ENCODE measurements at regions not wholly inside any gene's neighbourhood (a gene's known extent, or its start where the extent isn't known, plus 50 kb on each side); places are given as distances from the start of the nearest gene placed in this dataset.
"Not testable (repeated sequence)": the region's sequence is repeated elsewhere in the genome, so short reads cannot be mapped to it uniquely, and the experiment has no call there.

- ATAC-seq, POLR2A ChIA-PET, H3K9me3 Mint-ChIP-seq, H3K36me3 Mint-ChIP-seq, DNase-seq, H3K4me3 Mint-ChIP-seq, H3K4me1 Mint-ChIP-seq: not testable (repeated sequence)
- Mint-ChIP-seq H3K27ac (peak overlapping the region in 1 of 10 donors; percentile 43), H3K27me3 (peaks cover 10 to 51% (median 20%) of the 10 kb centered on the region in 5 donors)
Measured at GRCh38 chr2:242045596-242046144, 176.1 kb downstream of the RTP5 start.

- peak overlapping the region in 3 of 10 donors; percentile 68 to 81 (median 73) for H3K4me3 Mint-ChIP-seq
- peak overlapping the region in 1 of 10 donors; percentile 53 for H3K27ac Mint-ChIP-seq
- DNase-seq (no peak), ATAC-seq (no peak)
- POLR2A ChIA-PET = no interaction called here
- peaks cover 12 to 49% (median 20%) of the 10 kb centered on the region in 5 donors for H3K27me3 Mint-ChIP-seq
- peaks cover 0 to 10% (median 0%) of the 10 kb centered on the region in 4 donors for H3K4me1 Mint-ChIP-seq
- peaks cover 0 to 2% (median 0%) of the 10 kb centered on the region in 3 donors for H3K36me3 Mint-ChIP-seq
- no peaks in the 10 kb centered on the region for H3K9me3 Mint-ChIP-seq
Measured at GRCh38 chr2:242046206-242046826, 176.8 kb downstream of the RTP5 start.

DNA sequence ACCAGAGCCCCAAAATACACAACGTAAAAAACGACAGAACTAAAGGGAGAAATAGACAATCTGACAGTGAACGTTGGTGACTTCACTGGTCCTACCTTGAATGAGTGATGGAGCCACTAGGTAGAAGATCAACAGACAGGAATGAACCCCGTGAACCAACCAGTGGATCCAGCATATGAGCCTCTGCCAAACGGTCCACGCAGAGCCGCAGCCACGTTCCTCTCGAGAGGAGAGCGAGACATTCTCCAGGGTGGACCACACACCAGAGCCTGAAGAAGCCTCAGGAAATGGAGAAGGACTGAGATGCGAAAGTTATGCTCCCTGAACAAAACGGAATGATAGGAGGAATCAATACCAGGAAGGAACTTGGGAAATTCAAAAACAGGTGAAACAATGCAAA is 178.4 kb downstream of the RTP5 start:
- H3K4me3 Mint-ChIP-seq = peak overlapping the region in 2 of 10 donors; percentile 7 to 50
- ATAC-seq (no peak), DNase-seq (no peak)
- H3K9me3 Mint-ChIP-seq = no peaks in the 10 kb centered on the region
- H3K36me3 Mint-ChIP-seq = peaks cover 0 to 2% (median 0%) of the 10 kb centered on the region in 3 donors
- H3K27me3 Mint-ChIP-seq = peaks cover 10 to 42% (median 12%) of the 10 kb centered on the region in 5 donors
- peaks cover 0 to 10% (median 2%) of the 10 kb centered on the region in 4 donors for H3K4me1 Mint-ChIP-seq
- no peak overlapping the region for H3K27ac Mint-ChIP-seq
- POLR2A ChIA-PET = no interaction called here

DNA sequence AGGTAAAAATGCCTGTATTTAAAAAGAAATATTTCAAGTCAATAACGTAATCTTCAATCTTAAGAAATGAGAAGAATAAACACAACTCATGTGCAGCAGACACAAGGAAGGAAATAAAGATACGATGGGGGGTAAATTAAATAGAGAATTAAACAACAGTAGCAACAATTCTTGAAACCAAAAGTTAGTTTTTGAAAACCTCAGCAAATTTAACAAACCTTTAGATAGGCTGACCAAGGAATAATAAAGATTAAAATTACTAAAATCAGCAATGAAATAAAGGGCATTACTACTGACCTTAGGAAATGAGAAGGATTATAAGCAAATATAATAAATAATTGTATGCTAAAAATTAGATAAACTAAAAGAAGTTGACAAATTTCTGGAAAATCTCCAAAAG is 178.9 kb downstream of the RTP5 start:
- DNase-seq (no peak), ATAC-seq (no peak)
- POLR2A ChIA-PET = no interaction called here
- Mint-ChIP-seq H3K27me3 (peaks cover 5 to 38% (median 10%) of the 10 kb centered on the region in 5 donors), H3K9me3 (no peaks in the 10 kb centered on the region), H3K4me3 (no peak overlapping the region), H3K4me1 (peaks cover 0 to 10% (median 2%) of the 10 kb centered on the region in 4 donors), H3K27ac (no peak overlapping the region), H3K36me3 (peaks cover 0 to 2% (median 0%) of the 10 kb centered on the region in 3 donors)

DNA sequence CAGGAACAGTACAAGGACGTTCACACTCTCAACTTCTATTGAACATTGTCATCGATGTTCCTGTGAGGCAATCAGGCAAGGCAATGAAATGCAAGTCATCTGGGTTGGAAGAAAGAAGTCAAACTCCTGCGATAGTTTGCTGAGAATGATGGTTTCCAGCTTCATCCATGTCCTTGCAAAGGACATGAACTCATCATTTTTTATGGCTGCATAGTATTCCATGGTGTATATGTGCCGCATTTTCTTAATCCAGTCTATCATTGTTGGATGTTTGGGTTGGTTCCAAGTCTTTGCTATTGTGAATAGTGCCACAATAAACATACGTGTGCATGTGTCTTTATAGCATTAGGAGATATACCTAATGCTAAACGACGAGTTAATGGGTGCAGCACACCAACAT is 180.0 kb downstream of the RTP5 start:
- H3K27ac Mint-ChIP-seq, H3K36me3 Mint-ChIP-seq, H3K4me1 Mint-ChIP-seq, POLR2A ChIA-PET, H3K9me3 Mint-ChIP-seq, H3K4me3 Mint-ChIP-seq, DNase-seq, ATAC-seq: not testable (repeated sequence)
- H3K27me3 Mint-ChIP-seq = peaks cover 6 to 31% (median 8%) of the 10 kb centered on the region in 5 donors

GRCh38 chr2:242051463-242051862 is 181.9 kb downstream of the RTP5 start:
- H3K4me3 Mint-ChIP-seq = no peak overlapping the region
- peaks cover 6 to 28% (median 11%) of the 10 kb centered on the region in 5 donors for H3K27me3 Mint-ChIP-seq
- H3K4me1 Mint-ChIP-seq = peaks cover 0 to 5% (median 1%) of the 10 kb centered on the region in 4 donors
- ATAC-seq = no peak
- no peaks in the 10 kb centered on the region for H3K36me3 Mint-ChIP-seq
- no peaks in the 10 kb centered on the region for H3K9me3 Mint-ChIP-seq
- DNase-seq = no peak
- no peak overlapping the region for H3K27ac Mint-ChIP-seq
- POLR2A ChIA-PET = no interaction called here

DNA sequence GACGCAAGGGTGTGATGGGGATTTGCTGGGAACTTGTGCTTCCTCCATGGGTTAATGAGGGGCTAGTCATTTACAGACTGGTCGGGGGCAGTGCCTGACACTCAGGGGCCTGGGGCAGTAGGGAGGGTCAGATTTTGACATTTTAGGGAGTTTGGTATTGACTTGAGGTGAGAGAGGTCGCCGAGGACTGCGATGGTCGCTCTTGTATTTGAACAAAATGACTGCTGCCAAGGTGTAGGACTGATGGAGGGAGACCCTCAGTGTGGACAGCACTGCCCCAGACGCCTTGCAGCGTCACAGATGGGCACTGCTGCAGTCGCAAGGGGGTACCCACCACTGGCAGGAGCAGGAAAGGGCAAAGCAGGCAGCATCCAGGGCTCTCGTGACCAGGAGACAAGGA is 182.9 kb downstream of the RTP5 start:
- no peak overlapping the region for H3K4me3 Mint-ChIP-seq
- ATAC-seq (no peak), DNase-seq (no peak)
- no peaks in the 10 kb centered on the region for H3K36me3 Mint-ChIP-seq
- H3K9me3 Mint-ChIP-seq = no peaks in the 10 kb centered on the region
- POLR2A ChIA-PET = no interaction called here
- H3K27me3 Mint-ChIP-seq = peaks cover 10 to 34% (median 20%) of the 10 kb centered on the region in 5 donors
- H3K4me1 Mint-ChIP-seq = peaks cover 0 to 5% (median 1%) of the 10 kb centered on the region in 4 donors
- H3K27ac Mint-ChIP-seq = peak overlapping the region in 1 of 10 donors; percentile 84

- DNase-seq (no peak), ATAC-seq (no peak)
- Mint-ChIP-seq H3K4me3 (no peak overlapping the region), H3K36me3 (no peaks in the 10 kb centered on the region), H3K27me3 (peaks cover 6 to 33% (median 18%) of the 10 kb centered on the region in 5 donors), H3K27ac (no peak overlapping the region), H3K4me1 (peaks cover 0 to 5% (median 0%) of the 10 kb centered on the region in 4 donors), H3K9me3 (no peaks in the 10 kb centered on the region)
- POLR2A ChIA-PET = no interaction called here
Measured at GRCh38 chr2:242053921-242054320, 184.4 kb downstream of the RTP5 start.

DNA sequence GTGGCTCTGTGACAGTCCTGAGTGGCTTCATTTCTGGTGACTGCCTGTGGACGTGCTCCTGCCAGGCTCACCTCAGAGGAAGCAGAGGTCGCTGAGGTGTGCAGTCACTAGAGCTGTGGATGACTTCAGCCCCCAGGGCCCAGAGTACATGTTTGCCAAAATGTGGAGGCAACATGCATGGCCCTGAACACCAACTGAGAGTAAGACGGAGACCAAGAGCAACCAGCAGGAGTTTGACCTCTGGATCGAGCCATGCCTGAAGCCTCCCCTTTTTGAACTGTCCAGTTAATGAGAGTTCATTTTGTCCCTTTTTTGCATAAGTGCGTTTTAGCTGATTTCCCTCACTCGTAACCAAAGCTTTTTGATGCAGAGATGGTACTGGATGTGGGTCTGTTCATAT is 184.9 kb downstream of the RTP5 start:
- peak overlapping the region in 1 of 10 donors; percentile 7 for H3K27ac Mint-ChIP-seq
- POLR2A ChIA-PET = no interaction called here

DNA sequence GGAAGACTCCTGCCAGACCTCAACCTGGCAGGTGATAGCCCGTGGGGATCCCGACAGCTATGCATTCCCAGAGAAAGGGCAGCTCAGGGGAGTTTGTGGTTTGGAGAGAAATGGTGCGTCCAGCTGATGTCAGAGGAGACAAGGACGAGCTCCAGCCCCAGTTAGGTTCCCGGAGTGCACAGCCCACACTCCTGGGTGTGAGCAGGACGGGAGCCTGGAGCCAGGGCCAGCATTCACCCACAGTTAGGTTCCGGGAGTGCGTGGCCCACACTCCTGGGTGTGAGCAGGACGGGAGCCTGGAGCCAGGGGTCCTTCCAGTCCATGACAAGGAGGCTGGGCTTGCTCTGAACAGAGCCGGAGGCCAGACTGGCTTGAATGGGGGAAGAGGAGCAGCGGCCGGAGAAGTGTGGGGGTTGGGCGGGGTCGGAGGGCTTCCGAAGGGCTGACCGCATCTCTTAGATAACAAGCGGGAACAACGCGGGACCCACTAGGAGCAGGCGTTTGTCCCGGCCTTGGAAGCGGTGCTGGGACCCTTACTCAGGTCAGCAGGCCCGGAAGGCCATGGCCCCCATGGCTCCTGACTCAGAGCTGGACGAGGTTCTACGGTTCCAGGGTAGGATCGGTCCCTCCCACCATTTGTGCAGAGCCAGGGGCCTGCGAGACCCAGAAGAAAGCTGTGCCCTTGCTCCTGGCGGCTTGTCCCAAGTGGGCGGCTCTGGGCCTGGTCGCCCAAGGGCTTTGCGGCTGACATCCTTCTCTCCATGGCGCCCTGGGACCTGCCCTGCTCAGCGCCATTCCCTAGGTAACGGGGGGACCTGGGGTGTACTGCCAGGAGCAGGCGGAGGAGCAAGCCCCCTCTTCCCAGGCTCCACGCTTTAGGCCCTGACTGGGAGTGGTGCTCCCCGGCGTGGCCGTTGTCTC is 185.6 kb downstream of the RTP5 start:
- no peak for DNase-seq
- Mint-ChIP-seq H3K27ac (peak overlapping the region in 2 of 10 donors; percentile 7 to 41), H3K36me3 (peaks cover 0 to under 1% (median 0%) of the 10 kb centered on the region in 3 donors), H3K4me3 (no peak overlapping the region), H3K9me3 (peaks cover 0 to 1% (median 0%) of the 10 kb centered on the region in 9 donors), H3K27me3 (peaks cover 6 to 28% (median 24%) of the 10 kb centered on the region in 5 donors), H3K4me1 (peaks cover 0 to 5% (median 0%) of the 10 kb centered on the region in 4 donors)
- no peak for ATAC-seq
- POLR2A ChIA-PET = no interaction called here

More for the DNA sequence above, 184.9 kb downstream of the RTP5 start:
- H3K27me3 Mint-ChIP-seq = peaks cover 6 to 31% (median 20%) of the 10 kb centered on the region in 5 donors
- no peak for ATAC-seq
- peaks cover 0 to 5% (median 0%) of the 10 kb centered on the region in 4 donors for H3K4me1 Mint-ChIP-seq
- no peak for DNase-seq
- no peaks in the 10 kb centered on the region for H3K9me3 Mint-ChIP-seq
- no peak overlapping the region for H3K4me3 Mint-ChIP-seq
- no peaks in the 10 kb centered on the region for H3K36me3 Mint-ChIP-seq

DNA sequence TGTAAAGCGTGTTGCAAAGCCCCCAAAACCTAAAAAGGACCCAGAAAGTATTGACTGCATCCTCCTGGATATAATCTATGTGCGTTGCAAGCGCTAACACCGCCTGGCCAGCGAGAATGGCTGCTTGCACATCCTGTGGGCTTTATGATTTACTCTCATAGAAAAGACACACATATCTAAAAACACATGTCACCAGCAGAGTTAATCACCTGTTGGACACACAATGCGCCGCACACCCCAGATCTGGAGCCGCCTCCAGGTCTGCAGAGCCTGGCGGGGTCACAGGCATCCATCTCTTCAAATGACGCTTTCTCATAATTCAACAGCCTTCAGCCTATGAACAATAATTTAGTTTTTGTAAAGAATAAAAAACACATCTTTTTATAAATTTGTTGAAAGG is 186.5 kb downstream of the RTP5 start:
- Mint-ChIP-seq H3K36me3 (peaks cover 0 to 9% (median 3%) of the 10 kb centered on the region in 3 donors), H3K9me3 (peaks cover 0 to 10% (median 4%) of the 10 kb centered on the region in 9 donors), H3K4me3 (no peak overlapping the region), H3K4me1 (peaks cover 0 to 5% (median 0%) of the 10 kb centered on the region in 4 donors), H3K27me3 (peaks cover 6 to 32% (median 24%) of the 10 kb centered on the region in 5 donors), H3K27ac (no peak overlapping the region)
- POLR2A ChIA-PET = no interaction called here
- no peak for DNase-seq
- ATAC-seq = no peak

- Mint-ChIP-seq H3K27me3 (peaks cover 6 to 30% (median 24%) of the 10 kb centered on the region in 5 donors), H3K27ac (no peak overlapping the region), H3K4me3 (no peak overlapping the region), H3K4me1 (peaks cover 0 to 5% (median 0%) of the 10 kb centered on the region in 4 donors), H3K36me3 (peaks cover 0 to 10% (median 3%) of the 10 kb centered on the region in 3 donors), H3K9me3 (peaks cover 0 to 10% (median 4%) of the 10 kb centered on the region in 9 donors)
- POLR2A ChIA-PET = no interaction called here
- ATAC-seq (no peak), DNase-seq (no peak)
Measured at GRCh38 chr2:242056785-242057184, 187.3 kb downstream of the RTP5 start.

All from naive thymus-derived CD8-positive, alpha-beta T cell (primary cell).